HCT116 (cell line): ENCODE measurements at regions not wholly inside any gene's neighbourhood (a gene's known extent, or its start where the extent isn't known, plus 50 kb on each side); places are given as distances from the start of the nearest gene placed in this dataset.

ENCODE experiments used
- ATAC-seq: fragments of 200-7000 bp; cut with Tn5 transposase; 2 replicates; pipeline ENCODE4 v1.9.1; 2020; ENCODE audit warnings: mild to moderate bottlenecking, moderate library complexity
- BruUV-seq: library from RNA; stranded (reverse); fragments of 400-500 nt; replicated peaks from 2 replicates; lab custom pipeline; 2021; lab: Mats Ljungman, UMichigan
- CTCF ChIA-PET: fragments of 300-600 bp; sonication (Branson Sonifier 250); formaldehyde crosslinking; loops from one replicate; lab custom pipeline; 2021; ENCODE audit warnings: antibody characterized with exemption; lab: Charles Lee
- POLR2A ChIA-PET: fragments of 300-600, 350-600 bp; sonication (Branson Sonifier 250); formaldehyde crosslinking; loops from one replicate; lab custom pipeline; 2021; ENCODE audit warnings: antibody characterized with exemption; lab: Charles Lee
- RAD21 ChIA-PET, 2 experiments: fragments of 300-600 bp; sonication (Branson Sonifier 250); formaldehyde crosslinking; loops; one replicate each; lab custom pipeline; 2023; ENCODE audit warnings: low total read pairs in 2 of 2; ENCODE audit not compliant: uncharacterized antibody in 2 of 2, unreplicated experiment in 2 of 2, low non-redundant PET in 1 of 2; lab: Charles Lee
- DNase-seq: peaks from one replicate; pipeline ENCODE4 v3.0.0-alpha.2; 2010; ENCODE audit warnings: low read depth, low spot score
- H2AFZ ChIP-seq: fragments of 200-600 bp; shearing (Covaris generic), sonication (generic); 2 replicates; pipeline ENCODE4 v1.6.1; 2017; ENCODE audit warnings: low read depth, mixed run types, mixed read lengths, antibody characterized with exemption, low read length; ENCODE audit not compliant: poor library complexity, severe bottlenecking
- H3K27ac ChIP-seq: 2 replicates; pipeline ENCODE4 v1.5.1; 2012; ENCODE audit warnings: low read depth, low read length
- H3K27me3 ChIP-seq: fragments of 200-600 bp; sonication (generic); 2 replicates; pipeline ENCODE4 v1.6.1; 2016; ENCODE audit warnings: mixed run types, low read length, mixed read lengths; ENCODE audit not compliant: insufficient read depth
- H3K36me3 ChIP-seq, 2 experiments: fragments of 200-500 bp in 1 of 2; fragments of 200-600 bp in 1 of 2; sonication (Bioruptor generic) in 1 of 2; sonication (generic) in 1 of 2; 2 replicates each; pipeline versions ENCODE4 v1.5.1 to v1.6.1; 2014 to 2016; ENCODE audit warnings: low read length in 2 of 2, inconsistent platforms in 1 of 2, mixed read lengths in 1 of 2, mixed run types in 1 of 2; ENCODE audit not compliant: insufficient read depth in 2 of 2, control insufficient read depth in 1 of 2
- H3K4me1 ChIP-seq, 2 experiments: fragments of 200-600 bp in 1 of 2; sonication (generic) in 1 of 2; 2 replicates each; pipeline versions ENCODE4 v1.5.1 to v1.6.1; 2012 to 2017; ENCODE audit warnings: low read length in 2 of 2, inconsistent platforms in 1 of 2, mild to moderate bottlenecking in 1 of 2, mixed read lengths in 1 of 2, mixed run types in 1 of 2, moderate library complexity in 1 of 2; ENCODE audit not compliant: insufficient read depth in 2 of 2, control insufficient read depth in 1 of 2
- H3K4me2 ChIP-seq: fragments of 200-600 bp; sonication (generic); 2 replicates; pipeline ENCODE4 v1.6.1; 2017; ENCODE audit warnings: mixed run types, low read length, mixed read lengths
- H3K4me3 ChIP-seq, 2 experiments: fragments of 200-600 bp in 1 of 2; sonication (generic) in 1 of 2; replicated peaks in 1 of 2; 2 replicates each; pipeline ENCODE4 v1.5.1; 2011 to 2016; ENCODE audit warnings: low read length in 2 of 2, control low read depth in 1 of 2, low read depth in 1 of 2, mild to moderate bottlenecking in 1 of 2, mixed read lengths in 1 of 2, mixed run types in 1 of 2
- H3K79me2 ChIP-seq: fragments of 200-600 bp; sonication (generic); 2 replicates; pipeline ENCODE4 v1.6.1; 2017; ENCODE audit warnings: mild to moderate bottlenecking, mixed run types, low read length, moderate library complexity, mixed read lengths; ENCODE audit not compliant: insufficient read depth
- H3K9ac ChIP-seq: fragments of 200-600 bp; sonication (generic); 2 replicates; pipeline ENCODE4 v1.6.1; 2016; ENCODE audit warnings: low read length, mixed read lengths
- H3K9me2 ChIP-seq: fragments of 200-600 bp; sonication (generic), shearing (Covaris generic); 2 replicates; pipeline ENCODE4 v1.6.1; 2017; ENCODE audit warnings: mixed run types, mild to moderate bottlenecking, moderate library complexity; ENCODE audit not compliant: insufficient read depth
- H3K9me3 ChIP-seq, 2 experiments: fragments of 200-500 bp in 1 of 2; fragments of 200-600 bp in 1 of 2; sonication (Bioruptor generic) in 1 of 2; sonication (generic) in 1 of 2; 2 replicates each; pipeline ENCODE4 v1.6.1; 2014 to 2017; ENCODE audit warnings: low read length in 2 of 2, mixed read lengths in 2 of 2, inconsistent platforms in 1 of 2, low read depth in 1 of 2, mild to moderate bottlenecking in 1 of 2, mixed run types in 1 of 2, moderate library complexity in 1 of 2; ENCODE audit not compliant: control insufficient read depth in 1 of 2, insufficient read depth in 1 of 2
- H4K20me1 ChIP-seq: fragments of 200-600 bp; sonication (generic), shearing (Covaris generic); 2 replicates; pipeline ENCODE4 v1.6.1; 2017; ENCODE audit warnings: mixed run types, mild to moderate bottlenecking, moderate library complexity; ENCODE audit not compliant: insufficient read depth
- CEBPB ChIP-seq: IDR thresholded peaks from 2 replicates; pipeline ENCODE4 v1.6.1; 2012; ENCODE audit warnings: low read depth
- EGR1 ChIP-seq: IDR thresholded peaks from 2 replicates; pipeline ENCODE4 v1.6.1; 2012; ENCODE audit warnings: low read depth
- EZH2phosphoT487 ChIP-seq: fragments of 200-600 bp; IDR thresholded peaks from 2 replicates; pipeline ENCODE4 v1.6.1; 2018; ENCODE audit warnings: antibody characterized with exemption, borderline replicate concordance
- JUND ChIP-seq: IDR thresholded peaks from 2 replicates; pipeline ENCODE4 v1.6.1; 2012
- POLR2AphosphoS5 ChIP-seq: IDR thresholded peaks from 2 replicates; pipeline ENCODE4 v1.6.1; 2011; ENCODE audit warnings: mild to moderate bottlenecking, low read depth, low read length, moderate library complexity
- SIN3A ChIP-seq: IDR thresholded peaks from 2 replicates; pipeline ENCODE4 v1.6.1; 2012; ENCODE audit warnings: low read depth
- SRF ChIP-seq: IDR thresholded peaks from 2 replicates; pipeline ENCODE4 v1.6.1; 2012; ENCODE audit warnings: low read depth
- TCF7L2 ChIP-seq: IDR thresholded peaks from 2 replicates; pipeline ENCODE4 v1.7.0; 2011; ENCODE audit warnings: borderline replicate concordance, inconsistent platforms; ENCODE audit not compliant: insufficient read depth, insufficient read length; ENCODE audit errors: extremely low read depth
- YY1 ChIP-seq: IDR thresholded peaks from 2 replicates; pipeline ENCODE4 v1.6.1; 2011; ENCODE audit warnings: low read length, low read depth, moderate library complexity, mild to moderate bottlenecking; ENCODE audit not compliant: insufficient replicate concordance; ENCODE audit errors: extremely low read depth
- ZNF274 ChIP-seq: fragments of 200-500 bp; sonication (Bioruptor generic); IDR thresholded peaks from 2 replicates; pipeline ENCODE4 v1.6.1; 2014; ENCODE audit warnings: mild to moderate bottlenecking, low read depth, low read length, inconsistent platforms
- intact Hi-C: fragments of 100-400 bp; cut with micrococcal nuclease; formaldehyde crosslinking; loops from 2 replicates; pipeline ENCODE4 v1.10.0; 2022
- TF ChIP-seq, protein P1 (sequence below): IDR thresholded peaks from 2 replicates; pipeline ENCODE4 v1.6.1; 2012
- TF ChIP-seq, protein P2 (sequence below): IDR thresholded peaks from 2 replicates; pipeline ENCODE4 v1.6.1; 2011; ENCODE audit warnings: mild to moderate bottlenecking, low read length, moderate library complexity; ENCODE audit not compliant: insufficient replicate concordance; ENCODE audit errors: extremely low read depth
- TF ChIP-seq, protein P3 (sequence below): IDR thresholded peaks from 2 replicates; pipeline ENCODE4 v1.6.1; 2012; ENCODE audit warnings: low read depth

DNA sequence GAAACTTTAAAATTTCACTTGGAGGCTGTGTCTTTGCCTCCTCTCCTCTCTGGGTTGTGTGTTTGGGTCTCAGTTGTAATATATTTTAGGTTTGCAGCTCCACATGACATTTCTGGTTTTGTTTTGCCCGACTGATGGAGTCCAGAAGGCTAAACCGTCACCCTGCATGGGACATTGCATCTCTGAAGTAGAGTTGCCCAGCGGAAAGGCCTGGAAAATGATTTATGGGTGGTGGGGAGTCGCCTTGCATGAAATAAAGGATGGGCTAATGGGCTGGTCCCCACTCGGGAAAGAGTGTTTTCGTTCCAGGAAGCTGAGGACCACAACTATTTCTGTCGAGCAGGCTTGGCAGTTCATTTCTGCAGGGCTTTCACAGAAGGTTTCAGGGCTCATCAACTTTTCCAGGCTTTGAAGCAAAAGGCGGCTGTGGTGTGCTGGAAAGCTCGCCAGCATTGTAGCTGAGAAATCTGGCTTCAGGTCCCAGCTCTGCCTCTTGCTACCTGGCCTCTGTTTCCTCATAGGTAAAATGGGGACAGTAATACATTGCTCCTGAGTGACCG lies 74.8 kb upstream of the GSC start (continued):
- TF ChIP-seq EZH2phosphoT487, result no peak

DNA sequence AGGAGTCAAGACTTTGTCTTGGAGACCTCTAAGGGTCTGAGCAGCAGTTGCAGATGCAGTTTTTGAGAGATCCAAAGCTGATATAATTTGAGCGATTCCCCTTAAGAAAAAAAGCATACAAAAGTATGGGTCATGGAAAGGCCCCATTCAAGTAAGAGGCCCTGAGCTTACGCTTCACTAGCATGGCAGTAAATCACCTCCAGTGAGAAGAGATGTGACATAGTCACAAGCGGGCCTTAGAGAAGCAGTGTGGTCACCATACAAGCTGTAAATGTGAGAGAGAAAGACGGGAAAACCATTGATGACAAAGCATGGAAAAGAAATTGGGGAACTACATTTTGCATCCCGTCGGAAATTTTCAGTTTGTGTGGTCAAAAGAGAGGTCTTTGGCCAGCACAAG lies 70.6 kb upstream of the GSC start:
- Histone ChIP-seq H4K20me1 (no peaks in the 10 kb centered on the region), H3K9ac (no peak overlapping the region), H3K27me3 (no peaks in the 10 kb centered on the region), H3K4me3 (no peak overlapping the region), H2AFZ (no peak overlapping the region), H3K4me2 (no peak overlapping the region), H3K4me1 (no peaks in the 10 kb centered on the region), H3K9me3 (no peaks in the 10 kb centered on the region), H3K79me2 (no peaks in the 10 kb centered on the region), H3K9me2 (no peaks in the 10 kb centered on the region), H3K27ac (no peak overlapping the region), H3K36me3 (no peaks in the 10 kb centered on the region)
- intact Hi-C loops, result no loop called here
- ChIA-PET POLR2A (no interaction called here), CTCF (no interaction called here), RAD21 (no interaction called here)
- no peak for DNase-seq
- TF ChIP-seq, protein P1, sequence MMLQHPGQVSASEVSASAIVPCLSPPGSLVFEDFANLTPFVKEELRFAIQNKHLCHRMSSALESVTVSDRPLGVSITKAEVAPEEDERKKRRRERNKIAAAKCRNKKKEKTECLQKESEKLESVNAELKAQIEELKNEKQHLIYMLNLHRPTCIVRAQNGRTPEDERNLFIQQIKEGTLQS, result no peak
- TF ChIP-seq, protein P2, sequence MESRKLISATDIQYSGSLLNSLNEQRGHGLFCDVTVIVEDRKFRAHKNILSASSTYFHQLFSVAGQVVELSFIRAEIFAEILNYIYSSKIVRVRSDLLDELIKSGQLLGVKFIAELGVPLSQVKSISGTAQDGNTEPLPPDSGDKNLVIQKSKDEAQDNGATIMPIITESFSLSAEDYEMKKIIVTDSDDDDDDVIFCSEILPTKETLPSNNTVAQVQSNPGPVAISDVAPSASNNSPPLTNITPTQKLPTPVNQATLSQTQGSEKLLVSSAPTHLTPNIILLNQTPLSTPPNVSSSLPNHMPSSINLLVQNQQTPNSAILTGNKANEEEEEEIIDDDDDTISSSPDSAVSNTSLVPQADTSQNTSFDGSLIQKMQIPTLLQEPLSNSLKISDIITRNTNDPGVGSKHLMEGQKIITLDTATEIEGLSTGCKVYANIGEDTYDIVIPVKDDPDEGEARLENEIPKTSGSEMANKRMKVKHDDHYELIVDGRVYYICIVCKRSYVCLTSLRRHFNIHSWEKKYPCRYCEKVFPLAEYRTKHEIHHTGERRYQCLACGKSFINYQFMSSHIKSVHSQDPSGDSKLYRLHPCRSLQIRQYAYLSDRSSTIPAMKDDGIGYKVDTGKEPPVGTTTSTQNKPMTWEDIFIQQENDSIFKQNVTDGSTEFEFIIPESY, result no peak
- no peak for TF ChIP-seq EGR1
- ATAC-seq, result no peak
- BruUV-seq, result no TSS peak

DNA sequence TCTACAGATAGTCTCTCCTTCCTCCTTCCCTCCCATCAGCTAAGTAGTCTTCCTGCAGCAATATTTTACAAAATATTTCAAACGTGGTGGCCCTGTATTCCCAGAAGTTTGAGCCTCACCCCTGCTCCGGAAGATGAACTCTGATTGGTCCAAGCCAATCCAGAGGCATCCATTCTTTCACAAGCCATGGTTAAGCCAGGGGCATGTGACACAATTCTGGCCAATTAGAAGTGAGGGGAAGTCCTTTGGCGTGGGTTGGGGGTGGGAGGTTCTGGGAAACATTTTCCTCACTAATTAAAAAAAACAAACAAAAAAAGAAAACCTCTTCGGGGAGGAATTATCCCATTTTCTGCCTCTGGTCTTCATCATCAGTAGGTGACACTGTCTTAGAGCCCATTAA lies 69.4 kb upstream of the GSC start:
- POLR2A ChIA-PET, result no interaction called here

More for the DNA sequence above, 69.4 kb upstream of the GSC start:
- H3K27me3 ChIP-seq, result no peaks in the 10 kb centered on the region
- H3K4me2 ChIP-seq, result no peak overlapping the region
- H3K9me3 ChIP-seq, result no peaks in the 10 kb centered on the region
- intact Hi-C loops, result no loop called here
- ATAC-seq (peak; percentile 52; the same call in 1 of the 2 replicates), DNase-seq (no peak)
- H2AFZ ChIP-seq, result no peak overlapping the region
- RAD21 ChIA-PET, result no interaction called here
- no peaks in the 10 kb centered on the region for H3K36me3 ChIP-seq
- H3K9ac ChIP-seq, result no peak overlapping the region
- no peaks in the 10 kb centered on the region for H3K79me2 ChIP-seq
- H3K27ac ChIP-seq, result no peak overlapping the region
- H4K20me1 ChIP-seq, result no peaks in the 10 kb centered on the region
- CTCF ChIA-PET, result no interaction called here
- H3K9me2 ChIP-seq, result no peaks in the 10 kb centered on the region
- no peak overlapping the region for H3K4me3 ChIP-seq
- no peaks in the 10 kb centered on the region for H3K4me1 ChIP-seq
- TF ChIP-seq EZH2phosphoT487 (no peak), ZNF274 (no peak), TCF7L2 (no peak), SRF (no peak), SIN3A (no peak), JUND (no peak), YY1 (no peak), CEBPB (no peak), POLR2AphosphoS5 (no peak)
- TF ChIP-seq, protein P3, sequence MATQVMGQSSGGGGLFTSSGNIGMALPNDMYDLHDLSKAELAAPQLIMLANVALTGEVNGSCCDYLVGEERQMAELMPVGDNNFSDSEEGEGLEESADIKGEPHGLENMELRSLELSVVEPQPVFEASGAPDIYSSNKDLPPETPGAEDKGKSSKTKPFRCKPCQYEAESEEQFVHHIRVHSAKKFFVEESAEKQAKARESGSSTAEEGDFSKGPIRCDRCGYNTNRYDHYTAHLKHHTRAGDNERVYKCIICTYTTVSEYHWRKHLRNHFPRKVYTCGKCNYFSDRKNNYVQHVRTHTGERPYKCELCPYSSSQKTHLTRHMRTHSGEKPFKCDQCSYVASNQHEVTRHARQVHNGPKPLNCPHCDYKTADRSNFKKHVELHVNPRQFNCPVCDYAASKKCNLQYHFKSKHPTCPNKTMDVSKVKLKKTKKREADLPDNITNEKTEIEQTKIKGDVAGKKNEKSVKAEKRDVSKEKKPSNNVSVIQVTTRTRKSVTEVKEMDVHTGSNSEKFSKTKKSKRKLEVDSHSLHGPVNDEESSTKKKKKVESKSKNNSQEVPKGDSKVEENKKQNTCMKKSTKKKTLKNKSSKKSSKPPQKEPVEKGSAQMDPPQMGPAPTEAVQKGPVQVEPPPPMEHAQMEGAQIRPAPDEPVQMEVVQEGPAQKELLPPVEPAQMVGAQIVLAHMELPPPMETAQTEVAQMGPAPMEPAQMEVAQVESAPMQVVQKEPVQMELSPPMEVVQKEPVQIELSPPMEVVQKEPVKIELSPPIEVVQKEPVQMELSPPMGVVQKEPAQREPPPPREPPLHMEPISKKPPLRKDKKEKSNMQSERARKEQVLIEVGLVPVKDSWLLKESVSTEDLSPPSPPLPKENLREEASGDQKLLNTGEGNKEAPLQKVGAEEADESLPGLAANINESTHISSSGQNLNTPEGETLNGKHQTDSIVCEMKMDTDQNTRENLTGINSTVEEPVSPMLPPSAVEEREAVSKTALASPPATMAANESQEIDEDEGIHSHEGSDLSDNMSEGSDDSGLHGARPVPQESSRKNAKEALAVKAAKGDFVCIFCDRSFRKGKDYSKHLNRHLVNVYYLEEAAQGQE, result no peak
- TF ChIP-seq, all 23 proteins: peak for 0
- no TSS peak for BruUV-seq
